OCI-LY1 (cell line): ENCODE measurements at regions not wholly inside any gene's neighbourhood (a gene's known extent, or its start where the extent isn't known, plus 50 kb on each side); places are given as distances from the start of the nearest gene placed in this dataset.

Source experiments
- H2AFZ ChIP-seq: fragments of 200-600 bp; sonication (generic), shearing (Covaris generic); 2 replicates; pipeline ENCODE4 v1.6.0; 2014; ENCODE audit warnings: antibody characterized with exemption, mild to moderate bottlenecking, low read length
- H3F3A ChIP-seq: fragments of 200-600 bp; sonication (generic), shearing (Covaris generic); 2 replicates; pipeline ENCODE4 v1.6.0; 2014; ENCODE audit warnings: mild to moderate bottlenecking, antibody characterized with exemption, low read length, moderate library complexity; ENCODE audit not compliant: insufficient read depth
- H3K27ac ChIP-seq: fragments of 200-600 bp; sonication (generic); 2 replicates; pipeline ENCODE4 v1.5.1; 2014; ENCODE audit warnings: low read length, mixed run types, mild to moderate bottlenecking, low read depth; ENCODE audit not compliant: poor library complexity, severe bottlenecking
- H3K27me3 ChIP-seq: fragments of 200-600 bp; sonication (generic); 2 replicates; pipeline ENCODE4 v1.6.0; 2014; ENCODE audit warnings: antibody characterized with exemption, mild to moderate bottlenecking, low read length, moderate library complexity; ENCODE audit not compliant: insufficient read depth
- H3K36me3 ChIP-seq: fragments of 200-600 bp; sonication (generic); 2 replicates; pipeline ENCODE4 v1.6.1; 2014; ENCODE audit warnings: mild to moderate bottlenecking, antibody characterized with exemption, low read length, moderate library complexity, mixed read lengths; ENCODE audit not compliant: insufficient read depth
- H3K4me1 ChIP-seq: fragments of 200-600 bp; sonication (generic); 2 replicates; pipeline ENCODE4 v1.5.1; 2014; ENCODE audit warnings: mild to moderate bottlenecking, low read length, moderate library complexity; ENCODE audit not compliant: insufficient read depth, severe bottlenecking
- H3K4me2 ChIP-seq: fragments of 200-600 bp; sonication (generic), shearing (Covaris generic); 2 replicates; pipeline ENCODE4 v1.6.1; 2014; ENCODE audit warnings: low read length
- H3K4me3 ChIP-seq: fragments of 200-600 bp; sonication (generic); 2 replicates; pipeline ENCODE4 v1.5.1; 2014; ENCODE audit warnings: low read length, low read depth, mild to moderate bottlenecking, mixed read lengths; ENCODE audit not compliant: poor library complexity, severe bottlenecking
- H3K79me2 ChIP-seq: fragments of 200-600 bp; shearing (Covaris generic); 2 replicates; pipeline ENCODE4 v1.6.1; 2016; ENCODE audit warnings: mixed run types, low read length, mixed read lengths; ENCODE audit not compliant: insufficient read depth
- H3K9ac ChIP-seq: fragments of 200-600 bp; sonication (generic), shearing (Covaris generic); 2 replicates; pipeline ENCODE4 v1.6.1; 2014; ENCODE audit warnings: mild to moderate bottlenecking, low read length, mixed read lengths
- H3K9me2 ChIP-seq: fragments of 200-600 bp; sonication (generic), shearing (Covaris generic); 2 replicates; pipeline ENCODE4 v1.6.1; 2014; ENCODE audit warnings: low read depth, mild to moderate bottlenecking, low read length, mixed read lengths
- H3K9me3 ChIP-seq: fragments of 200-600 bp; shearing (Covaris generic); 2 replicates; pipeline ENCODE4 v1.6.1; 2014; ENCODE audit warnings: low read length, mixed read lengths
- H4K20me1 ChIP-seq: fragments of 200-600 bp; sonication (generic), shearing (Covaris generic); 2 replicates; pipeline ENCODE4 v1.6.0; 2016; ENCODE audit warnings: mild to moderate bottlenecking, low read length; ENCODE audit not compliant: insufficient read depth
- CTCF ChIP-seq: fragments of 200-600 bp; sonication (generic), shearing (Covaris generic); IDR thresholded peaks from 2 replicates; pipeline ENCODE4 v1.5.1; 2017; ENCODE audit warnings: mild to moderate bottlenecking, antibody characterized with exemption, low read length, moderate library complexity, mixed read lengths
- EZH2 ChIP-seq: fragments of 200-600 bp; sonication (generic), shearing (Covaris generic); IDR thresholded peaks from 2 replicates; pipeline ENCODE4 v1.8.0; 2017; ENCODE audit warnings: borderline replicate concordance, mixed run types, mild to moderate bottlenecking, antibody characterized with exemption, low read length, moderate library complexity, mixed read lengths

DNA sequence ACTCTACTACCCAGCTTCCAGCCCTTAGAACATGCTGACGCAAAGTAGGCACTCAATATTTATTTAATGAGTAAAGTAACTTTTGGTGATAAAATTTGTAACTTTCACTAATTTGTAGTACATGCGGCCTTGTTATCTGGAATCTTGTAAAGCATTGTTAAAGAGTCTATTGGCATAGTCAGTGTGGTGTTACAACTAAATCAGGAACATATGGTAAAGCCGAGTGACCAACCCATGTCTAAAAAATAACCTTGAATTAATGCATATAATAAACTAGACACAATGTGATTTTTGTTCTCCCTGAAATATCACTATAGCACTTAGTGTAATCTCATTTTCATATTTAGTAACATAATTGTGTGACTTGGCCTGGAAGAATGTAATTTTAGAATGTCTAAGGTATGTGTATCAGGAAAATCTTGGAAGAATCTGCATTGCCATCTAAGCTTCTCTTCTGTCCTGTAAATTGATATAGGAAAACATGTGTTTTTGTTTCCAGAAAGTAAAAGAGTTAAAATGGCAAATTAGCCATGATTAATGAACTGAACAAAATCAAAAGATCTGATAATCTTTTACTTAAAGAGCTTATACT, 256.7 kb upstream of the GNAI1 start:
- no peaks in the 10 kb centered on the region for H3F3A ChIP-seq
- H3K27me3 ChIP-seq = no peaks in the 10 kb centered on the region
- no peaks in the 10 kb centered on the region for H3K9me2 ChIP-seq
- H3K27ac ChIP-seq = no peak overlapping the region
- H3K9ac ChIP-seq = no peak overlapping the region
- H3K4me3 ChIP-seq = no peak overlapping the region
- H3K9me3 ChIP-seq = no peaks in the 10 kb centered on the region
- TF ChIP-seq EZH2 (no peak), CTCF (no peak)
- H4K20me1 ChIP-seq = no peaks in the 10 kb centered on the region
- H2AFZ ChIP-seq = no peak overlapping the region
- no peaks in the 10 kb centered on the region for H3K4me1 ChIP-seq
- H3K36me3 ChIP-seq = no peaks in the 10 kb centered on the region
- H3K79me2 ChIP-seq = no peaks in the 10 kb centered on the region
- no peak overlapping the region for H3K4me2 ChIP-seq

GRCh38 chr7:79876848-79877252, 257.8 kb upstream of the GNAI1 start:
- Histone ChIP-seq H3K36me3 (no peaks in the 10 kb centered on the region), H3K79me2 (no peaks in the 10 kb centered on the region), H3K27ac (no peak overlapping the region), H3K4me2 (no peak overlapping the region), H3K9me2 (no peaks in the 10 kb centered on the region), H3K9me3 (no peaks in the 10 kb centered on the region), H3K4me3 (no peak overlapping the region), H3F3A (no peaks in the 10 kb centered on the region), H3K27me3 (no peaks in the 10 kb centered on the region), H2AFZ (no peak overlapping the region), H3K9ac (no peak overlapping the region), H3K4me1 (no peaks in the 10 kb centered on the region), H4K20me1 (no peaks in the 10 kb centered on the region)
- TF ChIP-seq EZH2 (no peak), CTCF (no peak)

DNA sequence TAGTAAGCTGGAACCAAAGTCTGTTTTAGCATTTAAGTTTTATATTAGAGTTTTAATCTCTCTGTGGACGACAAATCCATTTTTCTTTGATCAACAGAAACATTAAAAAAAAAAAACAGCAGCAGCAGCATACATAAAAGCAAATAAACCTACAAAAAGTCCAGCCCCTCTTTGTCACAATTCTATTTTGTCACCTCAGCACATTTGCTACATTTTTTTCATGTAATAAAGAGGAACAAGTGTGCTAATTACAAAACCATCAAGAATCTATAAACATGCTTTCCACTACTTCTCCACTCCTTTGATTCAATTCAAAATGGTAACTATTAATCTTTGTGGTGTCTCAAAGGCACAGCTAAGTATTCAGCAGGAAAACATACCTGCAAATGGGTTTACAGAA, 259.8 kb upstream of the GNAI1 start:
- Histone ChIP-seq H3K9me3 (no peaks in the 10 kb centered on the region), H3K9ac (no peak overlapping the region), H3K27me3 (no peaks in the 10 kb centered on the region), H3K27ac (no peak overlapping the region), H3K79me2 (no peaks in the 10 kb centered on the region), H3K4me1 (no peaks in the 10 kb centered on the region), H3K36me3 (no peaks in the 10 kb centered on the region), H2AFZ (no peak overlapping the region), H3K4me2 (no peak overlapping the region), H3K4me3 (no peak overlapping the region), H3F3A (no peaks in the 10 kb centered on the region), H3K9me2 (no peaks in the 10 kb centered on the region), H4K20me1 (no peaks in the 10 kb centered on the region)
- no peak for TF ChIP-seq EZH2

GRCh38 chr7:79872176-79872575, 262.5 kb upstream of the GNAI1 start:
- Histone ChIP-seq H3F3A (no peaks in the 10 kb centered on the region), H4K20me1 (no peaks in the 10 kb centered on the region), H3K4me2 (no peak overlapping the region), H3K4me3 (no peak overlapping the region), H3K4me1 (no peaks in the 10 kb centered on the region), H3K27me3 (no peaks in the 10 kb centered on the region), H3K9ac (no peak overlapping the region), H3K9me3 (no peaks in the 10 kb centered on the region), H3K9me2 (no peaks in the 10 kb centered on the region), H3K36me3 (no peaks in the 10 kb centered on the region), H2AFZ (no peak overlapping the region), H3K27ac (no peak overlapping the region), H3K79me2 (no peaks in the 10 kb centered on the region)
- TF ChIP-seq EZH2 (no peak), CTCF (no peak)
